Peyer's patch (tissue), 4 donors: ENCODE measurements at regions not wholly inside any gene's neighbourhood (a gene's known extent, or its start where the extent isn't known, plus 50 kb on each side); places are given as distances from the start of the nearest gene placed in this dataset.

Source experiments
- DNase-seq, 3 donors: peaks; one replicate each; pipeline ENCODE4 v3.0.0-alpha.2; 2017 to 2019
- H3K27ac ChIP-seq, 4 donors: fragments of 200-600 bp; sonication (generic); one replicate each; pipeline ENCODE4 v1.5.1; 2016 to 2019
- H3K27me3 ChIP-seq, 2 donors: fragments of 200-600 bp; sonication (generic); one replicate each; pipeline ENCODE4 v1.5.1; 2019
- H3K36me3 ChIP-seq, 3 donors: fragments of 200-600 bp; sonication (generic); one replicate each; pipeline ENCODE4 v1.5.1; 2016 to 2019
- H3K4me1 ChIP-seq, 4 donors: fragments of 200-600 bp; sonication (generic); one replicate each; pipeline ENCODE4 v1.5.1; 2016 to 2019
- H3K4me3 ChIP-seq, 4 donors: fragments of 200-600 bp; sonication (generic); 1 replicate in 3 of 4; 2 replicates in 1 of 4; pipeline ENCODE4 v1.5.1; 2016 to 2019; ENCODE audit warnings: mild to moderate bottlenecking in 1 of 4
- H3K9me3 ChIP-seq, 4 donors: fragments of 200-600 bp; sonication (generic); one replicate each; pipeline ENCODE4 v1.5.1; 2016 to 2019; ENCODE audit warnings: mild to moderate bottlenecking in 1 of 4
- CTCF ChIP-seq, 6 experiments: fragments of 450-650 bp in 4 of 6; fragments of 200-600 bp in 2 of 6; sonication (generic) in 1 of 6; IDR thresholded peaks; one replicate each; pipeline ENCODE4 v1.5.1; 2017 to 2019; ENCODE audit warnings: antibody characterized with exemption in 6 of 6, mild to moderate bottlenecking in 3 of 6, moderate library complexity in 1 of 6
- POLR2A ChIP-seq, 2 donors: fragments of 450-650 bp; IDR thresholded peaks; one replicate each; pipeline ENCODE4 v1.5.1; 2017; ENCODE audit warnings: antibody characterized with exemption in 2 of 2, mild to moderate bottlenecking in 2 of 2, moderate library complexity in 2 of 2
- small RNA-seq, 2 donors: library from RNA; depleted of rRNA; stranded (forward); fragments of <200 nt; gene quantifications; one replicate each; pipeline ENCODE3, GENCODE V24; 2016

- TF ChIP-seq POLR2A (IDR thresholded peaks at IDR 0.05) (no peak), CTCF (IDR thresholded peaks at IDR 0.05) (no peak)
- no peaks in the 10 kb centered on the region for H3K9me3 ChIP-seq
- no peak for DNase-seq
- no peaks in the 10 kb centered on the region for H3K4me1 ChIP-seq
- H3K27me3 ChIP-seq, result no peaks in the 10 kb centered on the region
- no peak overlapping the region for H3K27ac ChIP-seq
- H3K36me3 ChIP-seq, result no peaks in the 10 kb centered on the region
- no peak overlapping the region for H3K4me3 ChIP-seq
Measured at GRCh38 chr1:9478021-9478420, 61.2 kb upstream of the SLC25A33 start.

GRCh38 chr1:9481048-9481447, 58.2 kb upstream of the SLC25A33 start:
- Histone ChIP-seq H3K27me3 (no peaks in the 10 kb centered on the region), H3K36me3 (no peaks in the 10 kb centered on the region), H3K9me3 (no peaks in the 10 kb centered on the region), H3K27ac (no peak overlapping the region), H3K4me1 (no peaks in the 10 kb centered on the region), H3K4me3 (no peak overlapping the region)
- TF ChIP-seq CTCF (IDR thresholded peaks at IDR 0.05) (no peak), POLR2A (IDR thresholded peaks at IDR 0.05) (no peak)
- DNase-seq, result no peak

- Histone ChIP-seq H3K9me3 (no peaks in the 10 kb centered on the region), H3K4me1 (no peaks in the 10 kb centered on the region), H3K27me3 (no peaks in the 10 kb centered on the region), H3K4me3 (no peak overlapping the region), H3K27ac (no peak overlapping the region), H3K36me3 (no peaks in the 10 kb centered on the region)
- no peak for TF ChIP-seq CTCF (IDR thresholded peaks at IDR 0.05)
- TF ChIP-seq POLR2A (IDR thresholded peaks at IDR 0.05), result no peak
- DNase-seq, result no peak
Measured at GRCh38 chr1:9482403-9482802, 56.9 kb upstream of the SLC25A33 start.

- TF ChIP-seq POLR2A (IDR thresholded peaks at IDR 0.05) (no peak), CTCF (IDR thresholded peaks at IDR 0.05) (no peak)
- Histone ChIP-seq H3K27ac (no peak overlapping the region), H3K36me3 (no peaks in the 10 kb centered on the region), H3K27me3 (no peaks in the 10 kb centered on the region), H3K4me3 (no peak overlapping the region), H3K9me3 (no peaks in the 10 kb centered on the region), H3K4me1 (no peaks in the 10 kb centered on the region)
- no peak for DNase-seq
Measured at GRCh38 chr1:9482816-9483572, 56.3 kb upstream of the SLC25A33 start.

GRCh38 chr1:9486466-9487140, 52.7 kb upstream of the SLC25A33 start:
- no peak for DNase-seq
- H3K36me3 ChIP-seq, result no peaks in the 10 kb centered on the region
- peaks cover 0 to 6% (median 0%) of the 10 kb centered on the region in 4 donors for H3K4me1 ChIP-seq
- no peak overlapping the region for H3K4me3 ChIP-seq
- TF ChIP-seq POLR2A (IDR thresholded peaks at IDR 0.05) (no peak), CTCF (IDR thresholded peaks at IDR 0.05) (no peak)
- no peak overlapping the region for H3K27ac ChIP-seq
- H3K9me3 ChIP-seq, result no peaks in the 10 kb centered on the region
- no peaks in the 10 kb centered on the region for H3K27me3 ChIP-seq

Small RNA genes in the stretch of these regions (small RNA-seq; reads per million reads assigned to genes)
- gene RNA5SP40, result 0 reads per million in 2 donors
